Dedifferentiated amniotic fluid mesenchymal stem cell (primary cell): ENCODE measurements at regions not wholly inside any gene's neighbourhood (a gene's known extent, or its start where the extent isn't known, plus 50 kb on each side); places are given as distances from the start of the nearest gene placed in this dataset.

Experiments
- DNase-seq: peaks from one replicate; pipeline ENCODE4 v3.0.0-alpha.2; 2016; ENCODE audit errors: extremely low spot score

DNA sequence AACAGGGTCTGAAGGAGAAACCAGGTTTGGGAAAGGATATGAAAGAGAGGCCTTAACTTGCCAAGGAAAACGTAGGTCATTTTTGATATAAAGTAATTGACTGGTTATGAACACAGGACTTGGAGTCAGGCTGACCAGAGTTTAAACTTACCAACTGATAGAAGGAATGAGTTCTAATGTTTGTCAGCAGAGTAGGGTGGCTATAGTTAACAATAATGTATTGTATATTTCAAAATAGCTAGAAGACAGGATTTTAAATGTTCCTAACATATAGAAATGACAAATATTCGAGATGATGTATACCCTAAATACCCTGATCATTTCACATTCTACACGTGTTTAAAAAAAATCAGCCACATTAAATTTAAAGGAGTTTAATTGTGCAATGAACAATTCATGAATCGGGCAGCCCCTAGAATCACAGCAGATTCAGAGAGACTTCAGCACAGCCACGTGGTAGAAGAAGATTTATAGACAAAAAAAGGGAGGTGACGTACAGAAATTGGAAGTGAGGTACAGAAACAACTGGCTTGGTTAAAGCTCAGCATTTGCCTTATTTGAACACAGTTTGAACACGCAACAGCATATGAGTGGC, 52.5 kb upstream of the PLEKHG7 start:
- DNase-seq, result no peak

GRCh38 chr12:92649511-92650227, 53.1 kb upstream of the PLEKHG7 start:
- DNase-seq, result peak; percentile 87

DNA sequence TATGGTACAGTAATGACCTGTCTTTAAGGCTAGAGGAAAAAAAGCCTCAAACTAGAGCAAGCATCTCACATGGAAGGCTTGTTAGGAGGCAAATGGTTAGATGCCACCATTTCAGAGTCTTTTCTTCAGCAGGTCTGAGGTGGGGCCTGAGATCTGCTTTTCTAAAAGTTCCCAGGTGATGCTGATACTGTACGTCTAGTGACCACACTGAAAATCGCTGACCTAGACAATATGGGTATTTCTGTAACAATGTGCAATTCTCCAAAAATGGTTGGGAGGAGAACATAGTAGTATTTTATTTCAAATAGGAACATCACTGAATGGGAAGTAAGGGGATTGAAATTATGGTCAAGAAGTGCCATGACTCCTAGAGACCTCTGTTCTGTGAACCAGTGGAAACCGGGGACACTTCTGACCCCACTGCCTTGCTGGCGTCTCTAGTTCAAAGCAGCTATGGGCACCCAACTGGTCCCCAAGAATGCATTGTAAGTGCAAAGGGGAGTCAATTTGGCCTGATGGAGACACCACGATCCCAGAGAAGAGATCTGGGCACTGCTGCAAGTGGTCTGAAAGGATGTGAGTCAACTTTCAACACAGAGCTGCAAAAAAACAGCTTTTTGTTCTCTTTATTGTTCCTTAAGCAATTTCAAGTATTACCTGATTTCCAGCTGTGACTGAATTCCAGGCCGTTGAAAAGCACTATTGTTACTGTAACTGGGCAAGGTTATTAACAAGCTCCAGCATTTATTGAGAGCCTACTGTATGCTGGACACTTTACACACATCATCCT, 54.4 kb upstream of the PLEKHG7 start:
- no peak for DNase-seq

DNA sequence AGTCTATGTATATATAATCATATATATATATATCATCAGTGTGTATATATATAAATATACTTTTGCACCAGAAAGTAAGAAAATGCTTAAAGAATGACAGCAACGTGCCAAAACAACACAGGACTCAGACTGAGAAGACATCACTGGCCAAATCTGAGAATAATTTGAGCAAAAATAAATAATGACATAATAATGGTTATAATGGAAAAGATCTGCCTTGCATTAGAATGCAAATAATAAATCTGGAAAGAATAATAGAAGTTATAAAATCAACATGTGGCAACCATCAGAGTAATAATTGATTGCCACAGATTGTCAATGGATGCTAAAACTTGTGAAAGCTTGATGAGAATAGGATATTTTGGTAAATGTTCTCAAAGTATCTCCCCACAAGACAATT, 61.5 kb upstream of the PLEKHG7 start:
- no peak for DNase-seq

- DNase-seq, result no peak
These were observed 62.1 kb upstream of the PLEKHG7 start for GRCh38 chr12:92640691-92641090.

GRCh38 chr12:92639017-92639416, 63.8 kb upstream of the PLEKHG7 start:
- DNase-seq, result no peak

GRCh38 chr12:92634730-92635129, 68.1 kb upstream of the PLEKHG7 start:
- DNase-seq, result no peak

- no peak for DNase-seq
These were observed 68.6 kb upstream of the PLEKHG7 start for GRCh38 chr12:92634202-92634601.

DNA sequence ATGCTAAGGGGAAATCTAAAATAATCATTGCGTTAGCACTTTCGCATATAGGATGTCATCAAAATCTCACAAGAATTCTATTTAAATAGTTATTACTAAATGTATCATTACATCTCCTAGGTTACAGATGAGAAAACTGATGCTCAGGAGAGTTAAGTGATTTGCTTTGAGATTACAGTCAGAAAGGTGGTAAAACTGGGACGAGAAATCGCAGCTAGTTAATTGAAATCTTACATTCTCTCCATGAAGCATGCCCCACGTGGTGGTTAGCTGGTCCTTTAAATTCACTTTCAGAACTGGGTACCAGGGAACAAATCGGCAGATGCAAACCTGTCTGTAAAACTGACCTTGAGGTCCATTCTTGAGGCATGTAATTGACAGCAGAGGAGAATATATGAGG, 71.8 kb upstream of the PLEKHG7 start:
- no peak for DNase-seq

GRCh38 chr12:92629349-92630065, 73.3 kb upstream of the PLEKHG7 start:
- no peak for DNase-seq

- DNase-seq, result no peak
These were observed 74.3 kb upstream of the PLEKHG7 start for GRCh38 chr12:92628476-92628875.

GRCh38 chr12:92627511-92627910, 75.3 kb upstream of the PLEKHG7 start:
- no peak for DNase-seq

- DNase-seq, result no peak
These were observed 77.0 kb upstream of the PLEKHG7 start for GRCh38 chr12:92625639-92626310.

GRCh38 chr12:92624236-92624635, 78.6 kb upstream of the PLEKHG7 start:
- no peak for DNase-seq

- no peak for DNase-seq
These were observed 79.4 kb upstream of the PLEKHG7 start for GRCh38 chr12:92623386-92623785.

DNA sequence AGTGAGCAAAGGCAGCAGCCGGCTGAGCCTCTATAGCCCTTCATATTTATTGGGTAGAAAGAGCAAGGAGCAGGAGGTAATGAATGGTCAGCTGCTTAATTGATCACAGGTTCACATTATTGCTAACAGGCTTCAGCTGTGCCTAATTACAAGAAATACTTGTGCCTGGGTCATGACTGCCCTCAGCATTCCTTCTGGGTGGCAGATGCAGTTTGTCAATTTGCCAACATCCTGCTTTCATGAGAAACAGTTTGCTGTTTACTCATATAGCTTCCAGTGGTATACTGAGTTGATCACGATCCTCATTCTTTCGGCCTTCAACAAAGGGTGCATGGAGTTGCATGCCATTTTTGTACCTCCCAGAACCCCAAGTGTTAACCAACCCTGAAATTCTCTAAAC, 81.0 kb upstream of the PLEKHG7 start:
- no peak for DNase-seq

GRCh38 chr12:92621312-92621711, 81.5 kb upstream of the PLEKHG7 start:
- DNase-seq, result no peak

DNA sequence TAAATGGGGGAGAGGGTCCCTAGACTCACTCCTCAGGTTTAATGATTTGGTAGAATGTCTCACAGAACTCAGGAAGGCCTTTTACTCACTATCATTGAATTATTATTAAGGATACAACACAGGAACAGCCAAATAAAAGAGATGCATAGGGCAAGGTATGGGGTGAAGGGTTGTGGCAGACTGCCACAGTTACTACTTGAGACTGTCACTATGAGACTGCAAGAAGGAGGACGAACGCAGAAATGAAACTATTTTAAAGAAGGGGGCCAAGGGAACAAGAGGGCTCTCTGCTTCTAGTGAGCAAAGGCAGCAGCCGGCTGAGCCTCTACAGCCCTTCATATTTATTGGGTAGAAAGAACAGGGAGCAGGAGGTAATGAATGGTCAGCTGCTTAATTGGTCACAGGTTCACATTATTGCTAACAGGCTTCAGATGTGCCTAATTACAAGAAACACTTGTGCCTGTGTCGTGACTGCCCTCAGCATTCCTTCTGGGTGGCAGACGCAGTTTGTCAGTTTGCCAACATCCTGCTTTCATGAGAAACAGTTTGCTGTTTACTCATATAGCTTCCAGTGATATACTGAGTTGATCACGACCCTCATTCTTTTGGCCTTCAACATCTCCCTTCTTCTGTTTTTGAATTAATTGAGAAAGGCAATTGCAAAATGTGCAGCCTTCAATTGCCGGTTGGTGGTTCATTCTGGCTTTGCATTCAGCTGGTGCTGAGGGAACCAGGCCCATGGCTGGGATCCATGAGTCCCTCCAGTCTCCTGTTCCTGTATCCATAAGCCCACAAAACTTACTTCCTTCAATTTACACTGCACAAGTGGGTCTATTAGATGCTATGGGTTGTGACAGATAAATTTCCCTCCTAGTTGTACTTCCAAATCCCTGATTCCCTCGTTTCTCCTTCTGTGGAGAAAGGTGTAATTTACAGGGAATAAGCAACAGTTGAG, 82.8 kb upstream of the PLEKHG7 start:
- no peak for DNase-seq

DNA sequence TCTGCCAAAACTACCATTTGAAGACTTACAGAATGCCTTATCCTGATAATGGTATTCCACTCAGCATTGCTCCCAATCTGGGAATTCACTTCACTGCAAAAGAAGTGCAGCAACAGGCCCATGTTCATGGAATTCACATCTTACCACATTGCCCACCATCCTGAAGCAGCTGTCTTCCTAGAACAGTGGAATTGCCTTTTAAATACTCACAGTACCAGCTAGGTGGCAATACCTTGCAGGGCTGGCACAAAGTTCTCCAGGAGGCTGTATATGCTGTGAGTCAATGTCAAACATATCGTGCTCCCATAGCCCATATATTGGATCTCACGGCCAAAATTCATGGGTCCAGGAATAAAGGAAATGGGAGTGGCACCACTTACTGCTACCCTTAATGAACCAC, 83.8 kb upstream of the PLEKHG7 start:
- DNase-seq, result no peak

DNA sequence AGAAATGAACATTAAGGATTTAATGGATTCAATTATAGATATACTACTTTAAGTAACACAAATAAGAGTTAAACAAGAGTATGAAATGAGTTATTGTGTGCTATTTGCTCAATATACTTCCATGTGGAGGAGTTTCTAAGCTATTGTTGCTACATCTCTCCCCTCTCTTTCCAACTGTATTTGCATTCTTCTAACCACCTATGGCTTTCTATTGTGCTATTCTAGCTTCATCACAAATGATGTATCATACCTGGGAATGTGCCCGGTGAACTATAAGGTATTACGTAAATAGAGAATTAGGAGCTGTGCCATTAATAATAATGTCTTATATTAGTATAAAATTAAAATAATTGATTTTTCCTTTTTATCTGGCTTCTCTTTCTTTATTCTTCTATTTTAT, 87.1 kb upstream of the PLEKHG7 start:
- DNase-seq, result no peak

DNA sequence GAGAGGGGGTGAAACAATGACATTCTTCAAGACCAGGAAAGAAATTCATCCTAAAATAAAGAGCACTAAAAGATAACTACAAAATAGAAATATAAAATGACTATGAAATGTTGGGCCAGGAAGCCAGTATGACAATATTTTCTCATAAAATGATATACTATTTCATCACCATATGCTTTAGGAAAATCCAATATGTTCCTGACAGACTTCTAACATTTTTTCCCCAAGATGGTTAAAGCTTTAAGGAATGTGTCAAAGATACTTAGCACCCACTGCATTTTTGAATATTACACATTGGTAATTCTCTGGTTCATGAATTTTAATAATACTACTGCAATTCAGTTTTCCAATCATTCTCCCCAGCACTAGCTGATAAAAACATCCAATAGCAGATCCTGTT, 87.7 kb upstream of the PLEKHG7 start:
- DNase-seq, result no peak
